ENCODE measurements at regions not wholly inside any gene's neighbourhood (a gene's known extent, or its start where the extent isn't known, plus 50 kb on each side); places are given as distances from the start of the nearest gene placed in this dataset.

GRCh38 chr18:4524096-4524495 is 69.0 kb upstream of the DLGAP1 start:
- DNase-seq (ENCODE audit: extremely low spot score), result no peak
- TF ChIP-seq, protein P1, sequence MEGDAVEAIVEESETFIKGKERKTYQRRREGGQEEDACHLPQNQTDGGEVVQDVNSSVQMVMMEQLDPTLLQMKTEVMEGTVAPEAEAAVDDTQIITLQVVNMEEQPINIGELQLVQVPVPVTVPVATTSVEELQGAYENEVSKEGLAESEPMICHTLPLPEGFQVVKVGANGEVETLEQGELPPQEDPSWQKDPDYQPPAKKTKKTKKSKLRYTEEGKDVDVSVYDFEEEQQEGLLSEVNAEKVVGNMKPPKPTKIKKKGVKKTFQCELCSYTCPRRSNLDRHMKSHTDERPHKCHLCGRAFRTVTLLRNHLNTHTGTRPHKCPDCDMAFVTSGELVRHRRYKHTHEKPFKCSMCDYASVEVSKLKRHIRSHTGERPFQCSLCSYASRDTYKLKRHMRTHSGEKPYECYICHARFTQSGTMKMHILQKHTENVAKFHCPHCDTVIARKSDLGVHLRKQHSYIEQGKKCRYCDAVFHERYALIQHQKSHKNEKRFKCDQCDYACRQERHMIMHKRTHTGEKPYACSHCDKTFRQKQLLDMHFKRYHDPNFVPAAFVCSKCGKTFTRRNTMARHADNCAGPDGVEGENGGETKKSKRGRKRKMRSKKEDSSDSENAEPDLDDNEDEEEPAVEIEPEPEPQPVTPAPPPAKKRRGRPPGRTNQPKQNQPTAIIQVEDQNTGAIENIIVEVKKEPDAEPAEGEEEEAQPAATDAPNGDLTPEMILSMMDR (IDR thresholded peaks at IDR 0.05), result no peak
- TF ChIP-seq EP300 (IDR thresholded peaks at IDR 0.05) (no peak), POLR2AphosphoS5 (IDR thresholded peaks at IDR 0.05) (no peak), POLR2A (IDR thresholded peaks at IDR 0.05; ENCODE audit: low read depth) (no peak)
- Histone ChIP-seq H3K27me3 (no peaks in the 10 kb centered on the region), H3K4me3 (no peak overlapping the region), H3K27ac (replicated peaks in 1 of 4) (no peak overlapping the region), H3K9me3 (peaks cover 0 to 6% (median 0%) of the 10 kb centered on the region in 4 donors), H3K4me1 (no peaks in the 10 kb centered on the region), H3K36me3 (no peaks in the 10 kb centered on the region)
- intact Hi-C loops (cut with DNase I), result no loop called here
- 69% methylated on average over 4 of the region's 4 CpGs for WGBS

GRCh38 chr18:4511166-4511565 is 56.1 kb upstream of the DLGAP1 start:
- Histone ChIP-seq H3K4me3 (no peak overlapping the region), H3K9me3 (no peaks in the 10 kb centered on the region), H3K27ac (replicated peaks in 1 of 4) (no peak overlapping the region), H3K4me1 (no peaks in the 10 kb centered on the region), H3K27me3 (no peaks in the 10 kb centered on the region), H3K36me3 (no peaks in the 10 kb centered on the region)
- TF ChIP-seq POLR2AphosphoS5 (IDR thresholded peaks at IDR 0.05), result no peak
- TF ChIP-seq, protein P1 (IDR thresholded peaks at IDR 0.05), result no peak
- no peak for TF ChIP-seq EP300 (IDR thresholded peaks at IDR 0.05)
- TF ChIP-seq POLR2A (IDR thresholded peaks at IDR 0.05; ENCODE audit: low read depth), result no peak
- WGBS, result 82% methylated on average over 6 of the region's 6 CpGs
- intact Hi-C loops (cut with DNase I), result no loop called here
- DNase-seq (ENCODE audit: extremely low spot score), result no peak

- Histone ChIP-seq H3K4me1 (no peaks in the 10 kb centered on the region), H3K9me3 (no peaks in the 10 kb centered on the region), H3K4me3 (no peak overlapping the region), H3K27ac (replicated peaks in 1 of 4) (no peak overlapping the region), H3K36me3 (no peaks in the 10 kb centered on the region), H3K27me3 (no peaks in the 10 kb centered on the region)
- DNase-seq (ENCODE audit: extremely low spot score), result peak; percentile 95
- WGBS, result 100% methylated on average over 1 of the region's 1 CpG
- TF ChIP-seq POLR2A (IDR thresholded peaks at IDR 0.05; ENCODE audit: low read depth) (no peak), EP300 (IDR thresholded peaks at IDR 0.05) (no peak), POLR2AphosphoS5 (IDR thresholded peaks at IDR 0.05) (no peak)
- TF ChIP-seq, protein P1 (IDR thresholded peaks at IDR 0.05), result no peak
- intact Hi-C loops (cut with DNase I), result no loop called here
Observed at GRCh38 chr18:4510711-4511110, 55.6 kb upstream of the DLGAP1 start.

DNA sequence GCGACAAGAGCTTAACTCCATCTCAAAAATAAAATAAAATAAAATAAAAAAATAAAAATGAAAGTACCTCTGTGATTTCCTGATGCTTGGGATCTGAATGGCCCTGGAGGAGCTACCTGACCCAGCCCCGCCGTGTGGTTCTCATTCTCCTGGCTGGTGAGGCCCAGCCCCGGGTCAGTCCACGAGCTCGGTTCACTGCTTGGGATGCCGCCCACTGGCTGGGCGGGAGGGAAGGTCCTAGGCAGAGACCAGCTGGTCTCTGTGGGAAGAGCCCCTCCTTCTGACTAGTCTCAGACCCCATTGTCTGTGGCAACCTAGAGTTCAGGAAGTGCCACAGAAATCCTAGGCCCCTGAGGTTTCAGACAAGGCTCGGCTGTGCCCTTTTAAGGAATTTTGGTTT is 55.1 kb upstream of the DLGAP1 start:
- no peak for DNase-seq (ENCODE audit: extremely low spot score)
- no peak for TF ChIP-seq EP300 (IDR thresholded peaks at IDR 0.05)
- TF ChIP-seq POLR2A (IDR thresholded peaks at IDR 0.05; ENCODE audit: low read depth), result no peak
- no peak for TF ChIP-seq POLR2AphosphoS5 (IDR thresholded peaks at IDR 0.05)
- TF ChIP-seq, protein P1 (IDR thresholded peaks at IDR 0.05), result no peak
- Histone ChIP-seq H3K9me3 (no peaks in the 10 kb centered on the region), H3K27me3 (no peaks in the 10 kb centered on the region), H3K4me3 (no peak overlapping the region), H3K36me3 (no peaks in the 10 kb centered on the region), H3K27ac (replicated peaks in 1 of 4) (no peak overlapping the region), H3K4me1 (no peaks in the 10 kb centered on the region)
- intact Hi-C loops (cut with DNase I), result no loop called here
- 90% methylated on average over 9 of the region's 9 CpGs for WGBS
